COR-L47 (cell line): ENCODE measurements at regions not wholly inside any gene's neighbourhood (a gene's known extent, or its start where the extent isn't known, plus 50 kb on each side); places are given as distances from the start of the nearest gene placed in this dataset.

Experiments
- DNase-seq: peaks from one replicate; lab custom pipeline; 2025; lab: John Stamatoyannopoulos, UW

- DNase-seq = no peak
These were observed 588.8 kb downstream of the PRELID2 start for GRCh38 chr5:145246379-145246778.

- no peak for DNase-seq
These were observed 589.8 kb downstream of the PRELID2 start for GRCh38 chr5:145245354-145245753.

GRCh38 chr5:145244788-145245187 lies 590.4 kb downstream of the PRELID2 start:
- no peak for DNase-seq

- no peak for DNase-seq
These were observed 590.9 kb downstream of the PRELID2 start for GRCh38 chr5:145244251-145244650.

GRCh38 chr5:145243016-145243415 lies 592.1 kb downstream of the PRELID2 start:
- DNase-seq = no peak

GRCh38 chr5:145242551-145242950 lies 592.6 kb downstream of the PRELID2 start:
- no peak for DNase-seq

GRCh38 chr5:145237843-145238242 lies 597.3 kb downstream of the PRELID2 start:
- peak; percentile 67 for DNase-seq

- DNase-seq = no peak
These were observed 598.2 kb downstream of the PRELID2 start for GRCh38 chr5:145236983-145237382.

GRCh38 chr5:145236127-145236526 lies 599.0 kb downstream of the PRELID2 start:
- DNase-seq = no peak

GRCh38 chr5:145233461-145233860 lies 601.7 kb downstream of the PRELID2 start:
- no peak for DNase-seq

GRCh38 chr5:145230781-145231180 lies 604.4 kb downstream of the PRELID2 start:
- DNase-seq = no peak

GRCh38 chr5:145228564-145228963 lies 606.6 kb downstream of the PRELID2 start:
- DNase-seq = no peak

- no peak for DNase-seq
These were observed 607.3 kb downstream of the PRELID2 start for GRCh38 chr5:145227881-145228280.

GRCh38 chr5:145226726-145227125 lies 608.4 kb downstream of the PRELID2 start:
- DNase-seq = no peak

GRCh38 chr5:145225529-145225928 lies 609.6 kb downstream of the PRELID2 start:
- no peak for DNase-seq

- no peak for DNase-seq
These were observed 611.6 kb downstream of the PRELID2 start for GRCh38 chr5:145223582-145223981.

- DNase-seq = no peak
These were observed 612.5 kb downstream of the PRELID2 start for GRCh38 chr5:145222622-145223021.

- DNase-seq = no peak
These were observed 613.7 kb downstream of the PRELID2 start for GRCh38 chr5:145221416-145221815.

GRCh38 chr5:145220481-145220880 lies 614.7 kb downstream of the PRELID2 start:
- DNase-seq = no peak

GRCh38 chr5:145218982-145219381 lies 616.2 kb downstream of the PRELID2 start:
- DNase-seq = no peak

GRCh38 chr5:145218019-145218418 lies 617.1 kb downstream of the PRELID2 start:
- no peak for DNase-seq

- no peak for DNase-seq
These were observed 625.1 kb downstream of the PRELID2 start for GRCh38 chr5:145210020-145210419.

GRCh38 chr5:145205546-145205945 lies 629.6 kb downstream of the PRELID2 start:
- DNase-seq = no peak

GRCh38 chr5:145204743-145205142 lies 630.4 kb downstream of the PRELID2 start:
- peak; percentile 16 for DNase-seq

GRCh38 chr5:145203193-145203592 lies 631.9 kb downstream of the PRELID2 start:
- no peak for DNase-seq
